HL-60/S4 treated with phorbol 12-myristate 13-acetate at 8.2 ng/mL for 4 days and 3 days (cell line): ENCODE measurements at regions not wholly inside any gene's neighbourhood (a gene's known extent, or its start where the extent isn't known, plus 50 kb on each side); places are given as distances from the start of the nearest gene placed in this dataset.
"Not testable (repeated sequence)": the region's sequence is repeated elsewhere in the genome, so short reads cannot be mapped to it uniquely, and the experiment has no call there.

ENCODE experiments used
- in situ Hi-C: fragments of 300-500 bp; cut with MboI; formaldehyde crosslinking; loops from 2 replicates; pipeline ENCODE4 v1.15.0; 2022; ENCODE audit warnings: low sequenced_read_pairs

GRCh38 chr16:66127459-66128370 is 238.8 kb upstream of the CDH5 start:
- in situ Hi-C loops, result no loop called here

- in situ Hi-C loops, result no loop called here
Observed at GRCh38 chr16:66121466-66121865, 245.0 kb upstream of the CDH5 start.

GRCh38 chr16:66120656-66121055 is 245.8 kb upstream of the CDH5 start:
- in situ Hi-C loops, result no loop called here

- in situ Hi-C loops, result no loop called here
Observed at GRCh38 chr16:66116163-66117002, 250.1 kb upstream of the CDH5 start.

GRCh38 chr16:66115373-66115772 is 251.1 kb upstream of the CDH5 start:
- in situ Hi-C loops, result no loop called here

GRCh38 chr16:66113223-66113622 is 253.3 kb upstream of the CDH5 start:
- in situ Hi-C loops, result no loop called here

GRCh38 chr16:66109677-66110076 is 256.8 kb upstream of the CDH5 start:
- in situ Hi-C loops, result no loop called here

- in situ Hi-C loops, result no loop called here
Observed at GRCh38 chr16:66107661-66108060, 258.8 kb upstream of the CDH5 start.

- in situ Hi-C loops, result no loop called here
Observed at GRCh38 chr16:66103211-66103610, 263.3 kb upstream of the CDH5 start.

GRCh38 chr16:66099306-66099705 is 267.2 kb upstream of the CDH5 start:
- in situ Hi-C loops, result no loop called here

- in situ Hi-C loops, result no loop called here
Observed at GRCh38 chr16:66097751-66098150, 268.7 kb upstream of the CDH5 start.

- in situ Hi-C loops, result no loop called here
Observed at GRCh38 chr16:66095676-66096075, 270.8 kb upstream of the CDH5 start.

- in situ Hi-C loops, result no loop called here
Observed at GRCh38 chr16:66093191-66093590, 273.3 kb upstream of the CDH5 start.

GRCh38 chr16:66091471-66091891 is 275.0 kb upstream of the CDH5 start:
- in situ Hi-C loops, result no loop called here

GRCh38 chr16:66088681-66089080 is 277.8 kb upstream of the CDH5 start:
- in situ Hi-C loops, result no loop called here

- in situ Hi-C loops, result no loop called here
Observed at GRCh38 chr16:66087308-66087707, 279.2 kb upstream of the CDH5 start.

GRCh38 chr16:66085651-66086050 is 280.8 kb upstream of the CDH5 start:
- in situ Hi-C loops, result no loop called here

GRCh38 chr16:66084731-66085130 is 281.8 kb upstream of the CDH5 start:
- in situ Hi-C loops, result not testable (repeated sequence)

- in situ Hi-C loops, result no loop called here
Observed at GRCh38 chr16:66084306-66084705, 282.2 kb upstream of the CDH5 start.

- in situ Hi-C loops, result no loop called here
Observed at GRCh38 chr16:66083171-66083570, 283.3 kb upstream of the CDH5 start.

GRCh38 chr16:66082424-66082823 is 284.1 kb upstream of the CDH5 start:
- in situ Hi-C loops, result no loop called here
